ENCODE measurements at regions not wholly inside any gene's neighbourhood (a gene's known extent, or its start where the extent isn't known, plus 50 kb on each side); places are given as distances from the start of the nearest gene placed in this dataset.
"Not testable (repeated sequence)": the region's sequence is repeated elsewhere in the genome, so short reads cannot be mapped to it uniquely, and the experiment has no call there.

GRCh38 chr3:86416334-86416733 is 574.6 kb downstream of the VGLL3 start:
- POLR2A ChIA-PET (ENCODE audit: low non-redundant PET) = no interaction called here
- no peaks in the 10 kb centered on the region for H3K4me1 ChIP-seq (ENCODE audit: insufficient read depth, low read length, poor library complexity, severe bottlenecking)
- intact Hi-C loops (cut with micrococcal nuclease; ENCODE audit: unreplicated experiment) = no loop called here
- no peak overlapping the region for H3K27ac ChIP-seq (ENCODE audit: low read depth, low read length, poor library complexity, severe bottlenecking)
- CTCF ChIA-PET = no interaction called here
- no peak for TF ChIP-seq EZH2 (IDR thresholded peaks at IDR 0.05; ENCODE audit: borderline replicate concordance, low read depth, low read length, poor library complexity, severe bottlenecking)
- TF ChIP-seq, protein P1, sequence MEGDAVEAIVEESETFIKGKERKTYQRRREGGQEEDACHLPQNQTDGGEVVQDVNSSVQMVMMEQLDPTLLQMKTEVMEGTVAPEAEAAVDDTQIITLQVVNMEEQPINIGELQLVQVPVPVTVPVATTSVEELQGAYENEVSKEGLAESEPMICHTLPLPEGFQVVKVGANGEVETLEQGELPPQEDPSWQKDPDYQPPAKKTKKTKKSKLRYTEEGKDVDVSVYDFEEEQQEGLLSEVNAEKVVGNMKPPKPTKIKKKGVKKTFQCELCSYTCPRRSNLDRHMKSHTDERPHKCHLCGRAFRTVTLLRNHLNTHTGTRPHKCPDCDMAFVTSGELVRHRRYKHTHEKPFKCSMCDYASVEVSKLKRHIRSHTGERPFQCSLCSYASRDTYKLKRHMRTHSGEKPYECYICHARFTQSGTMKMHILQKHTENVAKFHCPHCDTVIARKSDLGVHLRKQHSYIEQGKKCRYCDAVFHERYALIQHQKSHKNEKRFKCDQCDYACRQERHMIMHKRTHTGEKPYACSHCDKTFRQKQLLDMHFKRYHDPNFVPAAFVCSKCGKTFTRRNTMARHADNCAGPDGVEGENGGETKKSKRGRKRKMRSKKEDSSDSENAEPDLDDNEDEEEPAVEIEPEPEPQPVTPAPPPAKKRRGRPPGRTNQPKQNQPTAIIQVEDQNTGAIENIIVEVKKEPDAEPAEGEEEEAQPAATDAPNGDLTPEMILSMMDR (conservative IDR thresholded peaks at IDR 0.05; ENCODE audit: low read depth, low read length) = no peak
- no peak overlapping the region for H3K4me3 ChIP-seq (ENCODE audit: low read depth, low read length, poor library complexity, severe bottlenecking)
- no TSS peak for BruUV-seq (replicated peaks)
- H3K9me3 ChIP-seq (ENCODE audit: low read depth, low read length, poor library complexity, severe bottlenecking) = no peaks in the 10 kb centered on the region
- DNase-seq (ENCODE audit: low spot score) = no peak
- no peaks in the 10 kb centered on the region for H3K27me3 ChIP-seq (replicated peaks; ENCODE audit: insufficient read depth, low read depth, low read length, poor library complexity)
- H3K36me3 ChIP-seq (ENCODE audit: insufficient read depth, low read length, poor library complexity, severe bottlenecking) = no peaks in the 10 kb centered on the region

DNA sequence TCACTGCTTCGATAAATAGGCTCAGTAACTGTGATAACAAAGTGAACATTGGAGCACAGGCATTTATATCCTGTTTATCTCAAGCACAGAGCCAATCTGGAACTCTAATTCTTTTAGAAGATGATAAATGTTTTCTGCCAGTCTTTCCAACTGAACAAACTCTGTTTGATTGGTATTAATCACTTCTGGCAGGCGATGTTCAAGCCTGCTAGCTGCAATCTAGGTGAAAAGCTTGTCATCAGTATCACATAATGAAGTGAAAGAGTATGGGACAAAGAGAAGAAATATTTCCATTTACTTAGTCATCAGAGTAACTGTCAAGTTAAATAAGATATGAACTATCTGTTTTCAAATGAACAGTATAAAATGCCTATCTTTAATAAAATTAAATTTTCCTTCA is 577.3 kb downstream of the VGLL3 start:
- BruUV-seq (replicated peaks) = no TSS peak
- Histone ChIP-seq H3K27me3 (replicated peaks; ENCODE audit: insufficient read depth, low read depth, low read length, poor library complexity) (no peaks in the 10 kb centered on the region), H3K9me3 (ENCODE audit: low read depth, low read length, poor library complexity, severe bottlenecking) (no peaks in the 10 kb centered on the region), H3K4me3 (ENCODE audit: low read depth, low read length, poor library complexity, severe bottlenecking) (no peak overlapping the region), H3K27ac (ENCODE audit: low read depth, low read length, poor library complexity, severe bottlenecking) (no peak overlapping the region), H3K4me1 (ENCODE audit: insufficient read depth, low read length, poor library complexity, severe bottlenecking) (no peaks in the 10 kb centered on the region), H3K36me3 (ENCODE audit: insufficient read depth, low read length, poor library complexity, severe bottlenecking) (no peaks in the 10 kb centered on the region)
- CTCF ChIA-PET = no interaction called here
- POLR2A ChIA-PET (ENCODE audit: low non-redundant PET) = no interaction called here
- TF ChIP-seq, protein P1 (conservative IDR thresholded peaks at IDR 0.05; ENCODE audit: low read depth, low read length) = no peak
- TF ChIP-seq EZH2 (IDR thresholded peaks at IDR 0.05; ENCODE audit: borderline replicate concordance, low read depth, low read length, poor library complexity, severe bottlenecking) = no peak
- no peak for DNase-seq (ENCODE audit: low spot score)
- intact Hi-C loops (cut with micrococcal nuclease; ENCODE audit: unreplicated experiment) = no loop called here

DNA sequence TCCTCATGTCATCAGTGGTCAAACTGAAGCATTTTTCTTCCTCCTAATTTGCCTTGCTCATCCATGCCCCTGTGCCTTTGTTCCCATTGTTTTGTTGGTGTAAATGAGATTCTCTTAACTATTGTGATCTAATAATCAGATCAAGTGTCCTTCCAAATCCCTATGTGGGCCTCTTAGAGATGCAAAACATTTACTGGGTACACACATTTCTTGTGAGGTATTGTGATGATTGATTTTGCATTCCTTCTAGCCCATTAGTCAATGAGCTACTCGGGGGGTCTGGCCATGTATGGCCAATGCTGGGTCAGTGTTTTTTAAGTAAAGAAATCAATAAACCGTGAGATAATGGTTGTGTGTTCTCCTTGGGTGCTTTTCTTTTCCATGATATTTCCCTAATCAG is 580.4 kb downstream of the VGLL3 start:
- intact Hi-C loops (cut with micrococcal nuclease; ENCODE audit: unreplicated experiment) = no loop called here
- H3K27ac ChIP-seq (ENCODE audit: low read depth, low read length, poor library complexity, severe bottlenecking) = no peak overlapping the region
- no peaks in the 10 kb centered on the region for H3K27me3 ChIP-seq (replicated peaks; ENCODE audit: insufficient read depth, low read depth, low read length, poor library complexity)
- no peak overlapping the region for H3K4me3 ChIP-seq (ENCODE audit: low read depth, low read length, poor library complexity, severe bottlenecking)
- no peaks in the 10 kb centered on the region for H3K4me1 ChIP-seq (ENCODE audit: insufficient read depth, low read length, poor library complexity, severe bottlenecking)
- POLR2A ChIA-PET (ENCODE audit: low non-redundant PET) = no interaction called here
- DNase-seq (ENCODE audit: low spot score) = no peak
- no peaks in the 10 kb centered on the region for H3K36me3 ChIP-seq (ENCODE audit: insufficient read depth, low read length, poor library complexity, severe bottlenecking)
- TF ChIP-seq, protein P1 (conservative IDR thresholded peaks at IDR 0.05; ENCODE audit: low read depth, low read length) = no peak
- TF ChIP-seq EZH2 (IDR thresholded peaks at IDR 0.05; ENCODE audit: borderline replicate concordance, low read depth, low read length, poor library complexity, severe bottlenecking) = no peak
- no TSS peak for BruUV-seq (replicated peaks)
- CTCF ChIA-PET = no interaction called here
- H3K9me3 ChIP-seq (ENCODE audit: low read depth, low read length, poor library complexity, severe bottlenecking) = no peaks in the 10 kb centered on the region

GRCh38 chr3:86389759-86390158 is 601.2 kb downstream of the VGLL3 start:
- BruUV-seq (replicated peaks); H3K36me3 ChIP-seq (ENCODE audit: insufficient read depth, low read length, poor library complexity, severe bottlenecking); DNase-seq (ENCODE audit: low spot score); H3K27me3 ChIP-seq (replicated peaks; ENCODE audit: insufficient read depth, low read depth, low read length, poor library complexity); POLR2A ChIA-PET (ENCODE audit: low non-redundant PET); H3K4me1 ChIP-seq (ENCODE audit: insufficient read depth, low read length, poor library complexity, severe bottlenecking); H3K27ac ChIP-seq (ENCODE audit: low read depth, low read length, poor library complexity, severe bottlenecking); intact Hi-C loops (cut with micrococcal nuclease; ENCODE audit: unreplicated experiment); H3K9me3 ChIP-seq (ENCODE audit: low read depth, low read length, poor library complexity, severe bottlenecking); H3K4me3 ChIP-seq (ENCODE audit: low read depth, low read length, poor library complexity, severe bottlenecking); CTCF ChIA-PET: not testable (repeated sequence)
